ENCODE measurements at regions not wholly inside any gene's neighbourhood (a gene's known extent, or its start where the extent isn't known, plus 50 kb on each side); places are given as distances from the start of the nearest gene placed in this dataset.

GRCh38 chr6:101276066-101276465 lies 117.4 kb upstream of the GRIK2 start:
- TF ChIP-seq CTCF (IDR thresholded peaks at IDR 0.05) (no peak), POLR2AphosphoS5 (IDR thresholded peaks at IDR 0.05) (no peak), EP300 (IDR thresholded peaks at IDR 0.05) (no peak)
